ENCODE measurements at regions not wholly inside any gene's neighbourhood (a gene's known extent, or its start where the extent isn't known, plus 50 kb on each side); places are given as distances from the start of the nearest gene placed in this dataset.

DNA sequence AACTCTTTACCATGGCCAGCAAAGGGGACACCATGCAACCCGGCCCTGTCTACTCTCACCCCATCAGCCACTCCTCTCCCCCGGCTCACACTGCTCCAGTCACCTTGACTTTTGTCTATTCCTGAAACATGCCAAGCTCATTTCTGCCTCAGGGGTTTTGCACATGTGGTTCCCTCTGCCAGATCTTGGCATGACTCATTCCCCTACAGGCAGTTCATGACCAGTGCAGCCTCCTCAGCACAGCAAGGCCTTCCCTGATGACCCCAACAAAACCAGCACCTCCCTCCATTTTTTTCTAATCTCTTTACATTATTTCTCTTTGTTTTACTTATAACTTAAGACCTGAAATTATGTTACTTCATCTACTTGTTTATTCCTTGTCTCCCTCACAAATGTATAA, 58.6 kb upstream of the GJB5 start:
- peak; percentile 26 for TF ChIP-seq CTCF (IDR thresholded peaks at IDR 0.05; ENCODE audit: insufficient read depth, low read length, severe bottlenecking)
- no peak overlapping the region for H3K4me3 ChIP-seq (ENCODE audit: low read depth, low read length)
- H3K36me3 ChIP-seq (ENCODE audit: control insufficient read depth, insufficient read depth, low read length), result no peaks in the 10 kb centered on the region
- DNase-seq (ENCODE audit: low read depth) (peak; percentile 72), FAIRE-seq (no peak)
- peaks cover 2% of the 10 kb centered on the region for H3K27me3 ChIP-seq (ENCODE audit: control insufficient read depth, insufficient read depth, low read length)

GRCh38 chr1:34696981-34697380, 57.9 kb upstream of the GJB5 start:
- H3K36me3 ChIP-seq (ENCODE audit: control insufficient read depth, insufficient read depth, low read length), result no peaks in the 10 kb centered on the region
- no peak for DNase-seq (ENCODE audit: low read depth)
- no peak overlapping the region for H3K4me3 ChIP-seq (ENCODE audit: low read depth, low read length)
- TF ChIP-seq CTCF (IDR thresholded peaks at IDR 0.05; ENCODE audit: insufficient read depth, low read length, severe bottlenecking), result no peak
- peaks cover 2% of the 10 kb centered on the region for H3K27me3 ChIP-seq (ENCODE audit: control insufficient read depth, insufficient read depth, low read length)
- no peak for FAIRE-seq

- no peak overlapping the region for H3K4me3 ChIP-seq (ENCODE audit: low read depth, low read length)
- no peaks in the 10 kb centered on the region for H3K36me3 ChIP-seq (ENCODE audit: control insufficient read depth, insufficient read depth, low read length)
- FAIRE-seq, result no peak
- DNase-seq (ENCODE audit: low read depth), result no peak
- no peak for TF ChIP-seq CTCF (IDR thresholded peaks at IDR 0.05; ENCODE audit: insufficient read depth, low read length, severe bottlenecking)
- peaks cover 2% of the 10 kb centered on the region for H3K27me3 ChIP-seq (ENCODE audit: control insufficient read depth, insufficient read depth, low read length)
These were observed 57.0 kb upstream of the GJB5 start for GRCh38 chr1:34697818-34698217.

- DNase-seq (ENCODE audit: low read depth), result no peak
- Histone ChIP-seq H3K4me3 (ENCODE audit: low read depth, low read length) (no peak overlapping the region), H3K36me3 (ENCODE audit: control insufficient read depth, insufficient read depth, low read length) (no peaks in the 10 kb centered on the region), H3K27me3 (ENCODE audit: control insufficient read depth, insufficient read depth, low read length) (no peaks in the 10 kb centered on the region)
- no peak for FAIRE-seq
- TF ChIP-seq CTCF (IDR thresholded peaks at IDR 0.05; ENCODE audit: insufficient read depth, low read length, severe bottlenecking), result no peak
These were observed 53.4 kb upstream of the GJB5 start for GRCh38 chr1:34701326-34702060.

All from bronchial epithelial cell (primary cell).